HG03108 (cell line): ENCODE measurements at regions not wholly inside any gene's neighbourhood (a gene's known extent, or its start where the extent isn't known, plus 50 kb on each side); places are given as distances from the start of the nearest gene placed in this dataset.

Experiments
- ATAC-seq: cut with Tn5 transposase; IDR thresholded peaks from one replicate; pipeline ENCODE4 v1.9.1; 2021; ENCODE audit warnings: moderate library complexity; ENCODE audit not compliant: unreplicated experiment

DNA sequence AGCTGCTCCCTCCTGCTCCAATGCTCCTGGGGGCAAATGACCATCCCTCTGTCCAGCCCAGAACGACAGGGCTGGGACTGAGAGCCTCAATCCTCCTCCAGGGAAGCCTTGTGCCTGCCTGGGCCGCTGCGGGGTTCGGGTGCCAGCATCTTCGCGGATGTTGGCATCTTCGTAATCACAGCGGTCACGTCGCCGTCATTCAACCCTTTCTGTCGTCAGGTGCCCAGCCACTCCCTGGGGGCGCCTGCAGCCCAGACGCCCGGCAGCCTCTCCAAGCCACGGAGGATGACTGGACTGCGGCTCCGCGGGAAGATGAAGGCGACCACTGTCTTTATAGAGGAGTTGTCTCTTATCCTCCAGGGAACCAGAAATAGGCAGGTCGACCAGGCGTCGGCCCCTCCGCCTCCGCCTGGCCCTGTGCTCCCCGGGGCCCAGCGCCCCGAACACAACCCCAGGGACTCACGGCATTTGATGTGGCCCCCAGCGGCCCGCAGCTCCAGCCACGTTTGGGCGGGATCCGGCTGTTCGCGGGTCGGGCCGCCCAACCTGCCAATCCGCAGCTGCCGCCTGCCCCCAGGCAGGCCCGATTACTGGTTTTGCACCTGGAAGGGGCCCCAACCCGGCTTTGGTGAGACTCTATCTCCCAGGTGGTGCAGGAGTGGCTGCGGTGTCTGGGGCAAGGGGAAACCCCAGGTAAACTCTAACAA, 113.9 kb downstream of the THNSL2 start:
- ATAC-seq, result no peak

- no peak for ATAC-seq
Observed at GRCh38 chr2:88281302-88282217, 111.4 kb downstream of the THNSL2 start.

GRCh38 chr2:88269836-88270235, 99.7 kb downstream of the THNSL2 start:
- ATAC-seq, result no peak

GRCh38 chr2:88265352-88266303, 95.5 kb downstream of the THNSL2 start:
- no peak for ATAC-seq

DNA sequence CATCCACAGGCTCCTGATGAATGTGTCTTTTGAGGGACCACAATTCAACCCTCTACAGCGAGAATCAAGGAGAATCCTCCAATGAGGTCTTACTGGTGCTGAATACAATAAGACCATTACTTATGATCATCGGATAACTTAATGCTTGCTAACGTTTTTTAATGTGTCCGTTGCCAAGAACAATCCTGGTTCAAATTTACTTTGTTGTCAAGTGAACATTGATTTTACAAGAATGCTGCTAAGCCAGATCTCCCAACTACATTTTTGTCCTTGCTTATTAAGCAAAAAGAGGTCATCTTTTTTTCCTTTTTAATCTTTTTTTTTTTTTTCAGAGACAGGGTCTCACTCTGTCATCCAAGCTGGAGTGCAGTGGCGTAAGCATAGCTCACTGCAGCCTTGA, 93.7 kb downstream of the THNSL2 start:
- ATAC-seq, result no peak

DNA sequence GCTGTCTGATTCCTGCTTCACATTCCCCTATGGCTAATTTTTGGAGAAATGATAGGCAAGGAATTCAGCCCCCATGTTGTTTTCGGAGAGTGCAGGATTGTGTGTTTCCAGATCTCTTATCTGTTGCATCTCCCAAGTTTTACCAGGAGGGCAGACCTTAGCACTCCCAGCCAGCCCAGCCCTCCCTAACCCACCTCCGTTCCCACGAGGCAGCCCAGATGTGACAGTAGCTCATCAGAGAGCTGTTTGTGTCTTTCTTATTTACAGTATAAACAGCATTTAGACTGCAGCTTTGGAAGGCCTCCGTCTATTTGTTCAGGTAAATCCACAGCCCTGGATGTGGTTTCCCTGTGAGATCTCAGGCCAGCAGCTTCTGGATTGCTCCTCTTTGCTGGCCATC, 91.6 kb downstream of the THNSL2 start:
- ATAC-seq, result no peak

DNA sequence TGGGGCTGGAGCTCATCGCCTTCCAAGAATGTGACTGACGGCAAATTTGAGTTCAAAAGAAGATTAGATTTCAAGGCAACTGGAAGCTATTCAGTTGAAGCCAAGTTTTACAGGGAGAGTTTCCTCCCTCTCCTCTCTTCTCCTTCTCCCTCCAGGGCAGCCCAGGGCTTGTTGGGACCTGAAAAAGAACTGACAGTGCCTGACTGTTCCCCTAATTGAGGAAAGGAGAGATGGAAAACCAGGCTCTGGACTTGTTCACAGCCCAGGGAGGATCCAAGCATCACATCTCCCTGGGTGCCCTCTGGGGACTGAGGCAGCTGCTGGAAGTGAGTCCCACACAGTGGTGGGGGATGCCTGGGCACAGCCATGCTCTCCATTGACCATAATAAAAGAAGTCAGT, 88.1 kb downstream of the THNSL2 start:
- ATAC-seq, result no peak

- no peak for ATAC-seq
Observed at GRCh38 chr2:88254437-88255091, 84.4 kb downstream of the THNSL2 start.

DNA sequence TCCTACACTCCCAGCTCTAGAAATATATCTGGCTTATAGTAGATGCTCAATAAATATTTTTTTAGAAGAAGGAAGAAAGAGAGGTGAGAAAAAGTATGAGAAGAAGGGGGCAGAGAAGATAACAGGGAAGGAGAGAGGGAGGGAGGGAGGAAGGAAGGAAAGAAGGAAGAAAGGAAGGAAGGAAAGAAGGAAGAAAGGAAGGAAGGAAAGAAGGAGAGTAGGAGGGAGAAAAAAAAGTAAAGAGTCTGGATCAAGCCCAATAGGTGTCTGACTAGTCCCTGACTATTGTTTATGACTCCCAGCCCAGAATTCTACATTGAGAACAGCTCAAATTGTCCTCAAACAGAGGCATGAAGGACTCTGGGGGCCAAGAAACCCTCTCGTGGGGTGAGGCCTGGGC, 83.9 kb downstream of the THNSL2 start:
- no peak for ATAC-seq

DNA sequence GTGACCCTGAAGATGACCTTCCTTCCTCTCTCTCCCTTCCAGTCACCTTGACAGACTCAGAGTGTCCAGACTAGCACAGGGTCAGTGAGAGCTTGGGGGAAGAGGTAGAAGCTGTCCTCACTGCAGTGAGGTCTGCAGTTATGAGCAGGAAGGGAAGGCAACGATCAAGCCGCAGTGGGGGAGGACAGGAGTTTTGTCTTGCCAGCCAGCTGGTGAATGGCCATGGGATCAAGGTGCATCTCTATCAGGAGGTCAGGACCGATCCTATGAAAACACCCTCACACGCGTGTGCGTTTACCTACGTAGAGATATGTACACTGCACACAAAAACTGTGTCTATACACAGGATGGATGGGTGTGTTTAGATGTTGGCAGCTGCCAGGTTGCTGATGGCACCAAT, 83.2 kb downstream of the THNSL2 start:
- ATAC-seq, result no peak

DNA sequence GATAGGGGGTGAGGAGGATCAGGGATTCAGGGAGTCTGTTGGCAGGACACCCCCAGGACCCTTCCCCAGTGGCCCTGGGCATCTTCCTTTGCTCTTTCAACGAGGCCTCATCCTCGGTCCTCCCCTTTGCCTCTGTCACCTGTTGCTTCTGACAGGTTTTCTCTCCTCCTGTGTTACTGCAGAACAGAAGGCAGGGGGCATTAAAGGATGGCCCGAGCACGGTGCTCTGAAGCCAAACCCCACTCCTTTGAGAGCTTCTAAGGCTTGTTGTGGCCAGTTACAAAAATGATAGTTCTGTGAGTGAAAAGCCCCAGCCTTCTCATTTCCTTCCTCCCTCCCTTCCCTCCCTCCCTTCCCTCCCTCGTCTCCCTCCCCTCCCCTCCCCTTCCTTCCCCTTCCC, 82.5 kb downstream of the THNSL2 start:
- ATAC-seq, result no peak

GRCh38 chr2:88252111-88252510, 82.0 kb downstream of the THNSL2 start:
- ATAC-seq, result no peak

DNA sequence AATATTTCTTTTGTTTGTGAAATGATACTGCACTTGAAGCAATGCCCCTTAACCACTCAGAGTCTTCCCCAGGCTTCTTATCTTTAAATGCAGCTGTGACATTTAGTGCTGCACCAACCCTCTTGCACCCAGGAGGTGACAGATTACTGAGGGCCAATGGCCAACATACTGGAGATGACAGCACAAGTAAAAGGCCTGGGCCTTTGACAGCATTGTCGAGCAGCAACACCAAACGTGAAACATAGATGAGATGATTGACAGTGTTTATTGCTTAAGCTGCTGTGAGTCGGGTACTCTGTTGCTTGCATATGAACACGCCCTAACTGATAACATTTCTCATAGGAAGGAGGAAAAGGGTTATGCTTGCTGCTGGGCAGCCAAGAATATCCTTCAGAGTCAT, 80.3 kb downstream of the THNSL2 start:
- no peak for ATAC-seq

GRCh38 chr2:88248280-88248828, 78.2 kb downstream of the THNSL2 start:
- ATAC-seq, result no peak

GRCh38 chr2:88247531-88247930, 77.4 kb downstream of the THNSL2 start:
- ATAC-seq, result no peak

DNA sequence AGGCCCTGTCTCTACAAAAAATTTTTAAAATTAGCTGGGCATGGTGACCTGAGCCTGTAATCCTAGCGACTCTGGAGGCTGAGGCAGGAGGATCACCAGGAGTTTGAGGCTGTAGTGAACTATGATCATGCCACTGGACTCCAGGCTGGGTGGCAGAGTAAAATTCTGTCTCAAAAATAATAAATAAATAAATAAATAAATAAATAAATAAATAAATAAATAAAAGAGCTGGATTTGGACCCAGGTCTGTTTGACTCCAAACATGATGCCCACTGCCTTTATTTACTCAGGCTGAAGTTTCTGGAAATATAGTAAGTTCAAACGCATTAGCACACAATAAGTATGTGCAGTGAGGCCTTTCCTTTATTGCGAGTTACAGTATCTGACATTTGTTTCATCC, 75.0 kb downstream of the THNSL2 start:
- ATAC-seq, result no peak

DNA sequence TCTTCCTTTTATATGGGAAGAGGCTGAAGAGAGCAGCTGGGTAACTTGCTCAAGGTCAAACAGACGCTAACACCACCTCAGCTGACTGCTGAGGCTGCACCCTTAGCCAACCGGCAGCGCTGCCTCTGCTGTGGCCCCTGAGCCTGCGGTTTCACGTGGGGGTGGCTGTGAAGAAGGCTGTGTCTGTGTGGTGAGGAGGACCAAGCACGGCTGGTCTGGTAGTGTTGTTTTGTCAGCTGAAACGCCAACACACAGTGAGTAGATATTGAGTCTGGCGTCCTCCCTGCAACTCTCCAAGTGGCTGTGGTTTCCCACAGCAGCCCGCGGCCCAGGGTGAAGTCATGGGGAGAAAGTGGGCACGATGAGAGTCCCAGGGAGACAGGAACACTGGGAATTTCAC, 69.6 kb downstream of the THNSL2 start:
- ATAC-seq, result no peak

GRCh38 chr2:88236666-88237065, 66.5 kb downstream of the THNSL2 start:
- ATAC-seq, result no peak
